ENCODE measurements at regions not wholly inside any gene's neighbourhood (a gene's known extent, or its start where the extent isn't known, plus 50 kb on each side); places are given as distances from the start of the nearest gene placed in this dataset.

DNA sequence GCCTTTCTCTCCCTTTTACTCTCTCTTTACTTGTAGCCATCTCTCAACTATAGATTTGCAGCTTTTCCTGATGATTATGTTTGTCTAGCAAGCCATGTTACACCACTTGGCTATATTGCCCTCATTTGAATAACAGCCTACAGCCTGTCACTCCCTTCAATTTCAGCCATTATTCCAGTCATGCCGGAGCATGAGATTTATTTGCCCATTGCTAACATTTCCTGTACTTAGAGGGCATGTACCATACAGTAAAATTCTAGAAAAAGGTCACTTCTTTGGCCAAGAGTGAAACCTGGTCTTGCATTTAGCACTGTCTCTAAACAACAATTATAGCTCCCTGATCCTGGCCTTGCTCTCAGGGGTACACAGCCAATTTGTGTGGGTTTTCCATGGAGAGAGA lies 221.7 kb upstream of the TMC3 start:
- intact Hi-C loops (cut with micrococcal nuclease), result no loop called here
- POLR2A ChIA-PET, result no interaction called here
- H3K36me3 ChIP-seq (ENCODE audit: control insufficient read depth in 2 of 2, extremely low read depth in 1 of 2, insufficient read depth in 2 of 2, low read length in 2 of 2), result no peaks in the 10 kb centered on the region
- no peaks in the 10 kb centered on the region for H3K9me1 ChIP-seq (replicated peaks; ENCODE audit: control insufficient read depth, extremely low read depth, insufficient read depth, low read length)
- H3K4me2 ChIP-seq (ENCODE audit: insufficient read depth, low read length), result no peak overlapping the region
- TF ChIP-seq GATA2 (IDR thresholded peaks at IDR 0.05; ENCODE audit: insufficient read depth, insufficient read length, low read depth, low read length), result no peak
- TF ChIP-seq JUN (IDR thresholded peaks at IDR 0.05; ENCODE audit: borderline replicate concordance, insufficient read depth, insufficient read length, low read depth), result no peak
- TF ChIP-seq, protein P1, sequence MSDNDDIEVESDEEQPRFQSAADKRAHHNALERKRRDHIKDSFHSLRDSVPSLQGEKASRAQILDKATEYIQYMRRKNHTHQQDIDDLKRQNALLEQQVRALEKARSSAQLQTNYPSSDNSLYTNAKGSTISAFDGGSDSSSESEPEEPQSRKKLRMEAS (IDR thresholded peaks at IDR 0.05; ENCODE audit: insufficient read depth, insufficient read length), result no peak
- no peak for TF ChIP-seq MYC (IDR thresholded peaks at IDR 0.05; ENCODE audit: low read depth, low read length)
- TF ChIP-seq EZH2 (IDR thresholded peaks at IDR 0.05; ENCODE audit: borderline replicate concordance, low read depth, low read length, severe bottlenecking), result no peak
- TF ChIP-seq POLR2AphosphoS5 (IDR thresholded peaks at IDR 0.05; ENCODE audit: insufficient read depth, low read depth, low read length), result no peak
- TF ChIP-seq FOS (IDR thresholded peaks at IDR 0.05; ENCODE audit: borderline replicate concordance, insufficient read depth, low read length), result no peak
- no peak for TF ChIP-seq POLR2A (IDR thresholded peaks at IDR 0.05; ENCODE audit: low read depth, low read length)
- TF ChIP-seq, protein P2, sequence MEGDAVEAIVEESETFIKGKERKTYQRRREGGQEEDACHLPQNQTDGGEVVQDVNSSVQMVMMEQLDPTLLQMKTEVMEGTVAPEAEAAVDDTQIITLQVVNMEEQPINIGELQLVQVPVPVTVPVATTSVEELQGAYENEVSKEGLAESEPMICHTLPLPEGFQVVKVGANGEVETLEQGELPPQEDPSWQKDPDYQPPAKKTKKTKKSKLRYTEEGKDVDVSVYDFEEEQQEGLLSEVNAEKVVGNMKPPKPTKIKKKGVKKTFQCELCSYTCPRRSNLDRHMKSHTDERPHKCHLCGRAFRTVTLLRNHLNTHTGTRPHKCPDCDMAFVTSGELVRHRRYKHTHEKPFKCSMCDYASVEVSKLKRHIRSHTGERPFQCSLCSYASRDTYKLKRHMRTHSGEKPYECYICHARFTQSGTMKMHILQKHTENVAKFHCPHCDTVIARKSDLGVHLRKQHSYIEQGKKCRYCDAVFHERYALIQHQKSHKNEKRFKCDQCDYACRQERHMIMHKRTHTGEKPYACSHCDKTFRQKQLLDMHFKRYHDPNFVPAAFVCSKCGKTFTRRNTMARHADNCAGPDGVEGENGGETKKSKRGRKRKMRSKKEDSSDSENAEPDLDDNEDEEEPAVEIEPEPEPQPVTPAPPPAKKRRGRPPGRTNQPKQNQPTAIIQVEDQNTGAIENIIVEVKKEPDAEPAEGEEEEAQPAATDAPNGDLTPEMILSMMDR (IDR thresholded peaks at IDR 0.05; ENCODE audit: extremely low read depth in 1 of 2, insufficient read depth in 1 of 2, low read depth in 1 of 2, low read length in 2 of 2), result no peak
- no peak overlapping the region for H3K4me3 ChIP-seq (replicated peaks in 1 of 3; ENCODE audit: insufficient read depth in 1 of 3, low read depth in 1 of 3, low read length in 3 of 3)
- no TSS peak for BruUV-seq (replicated peaks)
- no peak overlapping the region for H3K27ac ChIP-seq (ENCODE audit: insufficient read depth, low read depth, low read length)
- dilution Hi-C loops (cut with MboI; ENCODE audit: extremely low pct_ligation_motif_present, low sequenced_read_pairs), result no loop called here
- H4K20me1 ChIP-seq (replicated peaks; ENCODE audit: control insufficient read depth, extremely low read depth, insufficient read depth, low read length), result no peaks in the 10 kb centered on the region
- H3K4me1 ChIP-seq (ENCODE audit: control insufficient read depth, extremely low read depth, insufficient read depth, low read length), result no peaks in the 10 kb centered on the region
- no peaks in the 10 kb centered on the region for H3K27me3 ChIP-seq (ENCODE audit: control insufficient read depth in 2 of 2, insufficient read depth in 2 of 2, low read length in 2 of 2)
- DNase-seq (ENCODE audit: low read depth, low spot score) (no peak), FAIRE-seq (no peak)
- no peak overlapping the region for H2AFZ ChIP-seq (ENCODE audit: low read depth, low read length)
- H3K9me3 ChIP-seq (replicated peaks; ENCODE audit: control insufficient read depth, insufficient read depth, low read length), result no peaks in the 10 kb centered on the region
- H3K79me2 ChIP-seq (ENCODE audit: control insufficient read depth, insufficient read depth, low read length), result no peaks in the 10 kb centered on the region
- H3K9ac ChIP-seq (replicated peaks; ENCODE audit: extremely low read depth, insufficient read depth, low read length), result no peak overlapping the region
- CTCF ChIA-PET, result interaction anchor here (1.5 kb wide), 1 partner anchor 17 kb away, joined by 3 read pairs; no protein-coding TSS in a partner anchor
